ENCODE measurements at regions not wholly inside any gene's neighbourhood (a gene's known extent, or its start where the extent isn't known, plus 50 kb on each side); places are given as distances from the start of the nearest gene placed in this dataset.

GRCh38 chr15:57870667-57871066, 164.2 kb downstream of the POLR2M start:
- H3K4me3 Mint-ChIP-seq, result no peak overlapping the region
- H3K36me3 Mint-ChIP-seq (ENCODE audit: low read depth), result peaks cover 7% of the 10 kb centered on the region
- peaks cover 8% of the 10 kb centered on the region for H3K9me3 Mint-ChIP-seq
- H3K27me3 Mint-ChIP-seq (ENCODE audit: low read depth), result peaks cover 7% of the 10 kb centered on the region
- H3K27ac Mint-ChIP-seq, result no peak overlapping the region
- no peaks in the 10 kb centered on the region for H3K4me1 Mint-ChIP-seq
- TF ChIP-seq CTCF (IDR thresholded peaks at IDR 0.05; ENCODE audit: unreplicated experiment in 3 of 3), result no peak

- Mint-ChIP-seq H3K4me1 (no peaks in the 10 kb centered on the region), H3K27ac (no peak overlapping the region), H3K36me3 (ENCODE audit: low read depth) (peaks cover 7% of the 10 kb centered on the region), H3K4me3 (no peak overlapping the region), H3K27me3 (ENCODE audit: low read depth) (peaks cover 3% of the 10 kb centered on the region), H3K9me3 (peaks cover 13% of the 10 kb centered on the region)
- no peak for TF ChIP-seq CTCF (IDR thresholded peaks at IDR 0.05; ENCODE audit: unreplicated experiment in 3 of 3)
Measured at GRCh38 chr15:57872281-57873030, 165.9 kb downstream of the POLR2M start.

GRCh38 chr15:57873564-57874209, 167.2 kb downstream of the POLR2M start:
- H3K27ac Mint-ChIP-seq, result no peak overlapping the region
- peaks cover 7% of the 10 kb centered on the region for H3K36me3 Mint-ChIP-seq (ENCODE audit: low read depth)
- peaks cover 1% of the 10 kb centered on the region for H3K27me3 Mint-ChIP-seq (ENCODE audit: low read depth)
- peaks cover 13% of the 10 kb centered on the region for H3K9me3 Mint-ChIP-seq
- H3K4me1 Mint-ChIP-seq, result no peaks in the 10 kb centered on the region
- no peak for TF ChIP-seq CTCF (IDR thresholded peaks at IDR 0.05; ENCODE audit: unreplicated experiment in 3 of 3)
- no peak overlapping the region for H3K4me3 Mint-ChIP-seq

GRCh38 chr15:57875347-57875746, 168.8 kb downstream of the POLR2M start:
- Mint-ChIP-seq H3K27me3 (ENCODE audit: low read depth) (no peaks in the 10 kb centered on the region), H3K9me3 (peaks cover 13% of the 10 kb centered on the region), H3K4me1 (no peaks in the 10 kb centered on the region), H3K27ac (no peak overlapping the region), H3K4me3 (no peak overlapping the region), H3K36me3 (ENCODE audit: low read depth) (peaks cover 7% of the 10 kb centered on the region)
- TF ChIP-seq CTCF (IDR thresholded peaks at IDR 0.05; ENCODE audit: unreplicated experiment in 3 of 3), result no peak

- no peak for TF ChIP-seq CTCF (IDR thresholded peaks at IDR 0.05; ENCODE audit: unreplicated experiment in 3 of 3)
- no peak overlapping the region for H3K4me3 Mint-ChIP-seq
- H3K27ac Mint-ChIP-seq, result no peak overlapping the region
- peaks cover 2% of the 10 kb centered on the region for H3K4me1 Mint-ChIP-seq
- H3K27me3 Mint-ChIP-seq (ENCODE audit: low read depth), result no peaks in the 10 kb centered on the region
- peaks cover 7% of the 10 kb centered on the region for H3K36me3 Mint-ChIP-seq (ENCODE audit: low read depth)
- peaks cover 13% of the 10 kb centered on the region for H3K9me3 Mint-ChIP-seq
Measured at GRCh38 chr15:57878573-57878972, 172.1 kb downstream of the POLR2M start.

- peaks cover 20% of the 10 kb centered on the region for H3K4me1 Mint-ChIP-seq
- H3K9me3 Mint-ChIP-seq, result peaks cover 3% of the 10 kb centered on the region
- no peak for TF ChIP-seq CTCF (IDR thresholded peaks at IDR 0.05; ENCODE audit: unreplicated experiment in 3 of 3)
- no peak overlapping the region for H3K27ac Mint-ChIP-seq
- no peaks in the 10 kb centered on the region for H3K27me3 Mint-ChIP-seq (ENCODE audit: low read depth)
- no peak overlapping the region for H3K4me3 Mint-ChIP-seq
- H3K36me3 Mint-ChIP-seq (ENCODE audit: low read depth), result no peaks in the 10 kb centered on the region
Measured at GRCh38 chr15:57881361-57881760, 174.8 kb downstream of the POLR2M start.
